GM11168 (cell line): ENCODE measurements at regions not wholly inside any gene's neighbourhood (a gene's known extent, or its start where the extent isn't known, plus 50 kb on each side); places are given as distances from the start of the nearest gene placed in this dataset.
"Not testable (repeated sequence)": the region's sequence is repeated elsewhere in the genome, so short reads cannot be mapped to it uniquely, and the experiment has no call there.

Experiments
- in situ Hi-C: fragments of 300-500 bp; cut with MboI; formaldehyde crosslinking; loops from one replicate; pipeline ENCODE4 v1.12.0; 2022; ENCODE audit warnings: low sequenced_read_pairs; ENCODE audit not compliant: unreplicated experiment

DNA sequence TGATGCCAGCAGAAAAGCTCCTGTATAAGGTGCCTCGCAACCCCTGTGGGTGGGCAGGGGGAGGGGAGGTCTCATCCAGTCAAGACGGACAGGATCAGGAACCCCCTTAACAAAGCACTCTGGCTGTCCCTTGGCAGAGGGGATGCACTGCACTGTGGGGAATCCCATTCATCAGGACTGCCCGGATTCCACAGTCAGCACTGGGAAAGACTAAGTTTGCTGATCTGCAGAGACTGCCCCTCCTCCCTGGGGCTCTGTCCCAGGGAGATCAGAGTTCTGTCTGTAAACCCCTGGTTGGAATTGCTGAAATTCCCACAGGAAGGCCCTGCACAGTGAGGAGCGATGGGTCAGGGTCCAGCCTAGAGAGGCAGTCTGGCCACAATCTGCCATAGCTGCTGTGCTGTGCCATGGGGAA is 149.5 kb upstream of the RBBP8 start:
- in situ Hi-C loops, result no loop called here

- in situ Hi-C loops, result no loop called here
Measured at GRCh38 chr18:22789052-22789451, 144.1 kb upstream of the RBBP8 start.

GRCh38 chr18:22789600-22789999 is 143.5 kb upstream of the RBBP8 start:
- in situ Hi-C loops, result no loop called here

GRCh38 chr18:22790545-22791309 is 142.4 kb upstream of the RBBP8 start:
- in situ Hi-C loops, result no loop called here

DNA sequence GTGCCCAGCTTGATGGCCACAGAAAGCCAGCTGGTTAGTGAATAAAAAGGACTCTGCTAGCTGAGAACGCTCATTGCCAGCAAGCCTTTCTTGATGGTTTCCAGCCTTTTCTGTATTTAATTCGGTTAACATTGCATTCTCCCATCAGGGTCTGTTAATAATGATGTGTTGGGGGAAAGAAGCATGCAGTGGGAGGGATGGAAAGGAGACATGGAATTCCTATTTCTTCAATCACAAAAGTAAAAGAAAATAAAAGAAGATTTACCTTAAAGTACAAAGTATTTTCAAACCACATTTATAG is 141.9 kb upstream of the RBBP8 start:
- in situ Hi-C loops, result no loop called here

- in situ Hi-C loops, result no loop called here
Measured at GRCh38 chr18:22796113-22796512, 137.0 kb upstream of the RBBP8 start.

GRCh38 chr18:22800551-22800951 is 132.6 kb upstream of the RBBP8 start:
- in situ Hi-C loops, result loop anchor here (25.0 kb wide), 1 partner anchor 587 kb away; no protein-coding TSS in a partner anchor

DNA sequence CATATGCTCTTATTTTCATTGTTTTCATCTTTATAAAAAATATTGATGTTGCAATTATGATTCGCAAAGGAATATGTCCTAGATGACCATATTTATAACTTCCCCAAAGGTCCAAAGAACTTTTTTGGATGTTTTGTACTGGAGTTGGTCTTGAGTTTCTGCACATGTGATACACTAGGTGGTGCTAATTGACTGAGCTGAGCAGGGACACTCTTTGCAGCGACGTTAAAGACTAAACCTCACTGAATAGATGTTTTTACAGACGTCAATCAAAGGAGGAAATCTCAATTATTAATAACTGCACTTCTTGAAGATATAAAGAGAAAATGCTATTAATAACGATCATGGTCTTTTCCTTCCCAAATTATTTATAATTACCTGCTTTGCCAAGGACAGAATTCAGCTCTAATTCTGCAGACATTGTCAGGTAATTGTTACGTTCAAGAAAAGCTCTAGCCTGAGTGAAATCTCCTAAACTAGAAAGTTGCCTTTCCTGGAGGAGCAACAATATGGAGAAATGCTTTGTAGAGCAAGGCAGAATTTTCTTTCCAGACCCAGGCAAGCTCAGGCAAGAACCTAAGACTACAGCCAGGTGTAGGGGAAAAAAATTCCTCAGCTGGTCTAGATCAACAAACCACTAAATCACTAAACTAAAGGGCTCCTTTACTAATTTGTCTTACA is 119.3 kb upstream of the RBBP8 start:
- in situ Hi-C loops, result loop anchor here (10.0 to 25.0 kb wide), 2 partner anchors 161 to 574 kb away; no protein-coding TSS in a partner anchor

DNA sequence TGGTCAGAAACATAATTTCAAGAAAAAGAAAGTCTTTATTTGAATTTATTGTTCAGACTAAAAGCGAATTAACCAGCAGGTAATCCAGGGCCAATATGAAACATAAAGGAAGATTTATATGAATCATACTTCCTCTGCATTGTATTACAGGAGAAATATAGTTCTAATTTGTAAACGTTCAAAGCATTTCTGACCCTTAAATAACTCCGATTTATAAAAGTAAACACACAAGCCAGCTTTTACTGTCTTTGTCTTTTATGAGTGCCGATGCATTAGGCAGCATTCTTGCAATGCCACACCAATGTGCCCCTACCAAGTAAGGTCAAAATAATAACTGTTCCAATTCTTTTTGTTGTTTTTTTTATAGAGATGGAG is 118.8 kb upstream of the RBBP8 start:
- in situ Hi-C loops, result loop anchor here (10.0 to 25.0 kb wide), 2 partner anchors 160 to 573 kb away; no protein-coding TSS in a partner anchor

DNA sequence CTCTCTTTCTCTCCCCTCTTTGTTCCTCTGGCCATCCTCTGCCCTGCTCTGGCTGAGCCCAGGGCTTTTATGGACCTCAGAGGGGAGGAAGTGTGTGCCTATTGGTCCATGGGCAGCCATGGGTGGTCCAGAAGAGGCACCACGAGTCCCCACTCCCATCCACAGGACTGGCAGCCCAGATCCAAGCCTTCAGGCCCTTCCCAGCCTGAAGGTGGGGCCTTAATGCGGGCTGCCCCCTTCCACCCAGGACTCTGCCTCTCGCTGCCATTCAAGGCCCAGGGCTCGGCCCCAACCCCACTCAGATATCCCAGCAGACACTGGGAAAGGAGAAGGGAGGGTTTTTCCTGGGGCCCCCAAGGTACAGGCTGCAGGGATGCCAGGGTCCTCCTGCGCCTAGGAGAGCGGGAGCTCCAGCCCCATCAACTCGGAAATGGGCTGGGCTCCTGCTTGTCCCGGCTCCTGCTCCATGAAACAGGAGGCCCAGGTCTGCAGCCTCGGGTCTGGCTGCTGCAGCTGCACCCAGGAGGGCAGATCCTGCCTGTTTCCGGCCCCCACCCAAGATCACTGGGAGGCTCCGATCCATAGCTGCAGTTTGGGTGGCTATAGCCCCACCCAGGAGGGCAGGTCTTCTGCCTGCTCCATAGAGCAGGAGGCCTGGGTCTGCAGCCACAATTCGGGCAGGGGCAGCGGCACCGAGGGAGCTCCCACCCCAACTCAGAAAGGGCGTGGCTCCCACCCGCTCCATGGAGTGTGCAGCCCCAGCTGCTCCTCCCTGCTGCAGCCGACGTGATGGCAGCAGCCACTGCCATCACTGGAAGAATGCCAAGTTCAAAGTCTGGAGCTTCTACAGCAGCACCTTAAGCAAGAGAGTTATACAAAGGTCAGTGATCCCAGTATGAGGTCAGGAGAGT is 116.6 kb upstream of the RBBP8 start:
- in situ Hi-C loops, result loop anchor here (10.0 to 25.0 kb wide), 2 partner anchors 158 to 571 kb away; no protein-coding TSS in a partner anchor

GRCh38 chr18:22817844-22818243 is 115.3 kb upstream of the RBBP8 start:
- in situ Hi-C loops, result loop anchor here (10.0 to 25.0 kb wide), 2 partner anchors 157 to 569 kb away; no protein-coding TSS in a partner anchor

- in situ Hi-C loops, result loop anchor here (25.0 kb wide), 1 partner anchor 565 kb away; no protein-coding TSS in a partner anchor
Measured at GRCh38 chr18:22822024-22822423, 111.1 kb upstream of the RBBP8 start.

DNA sequence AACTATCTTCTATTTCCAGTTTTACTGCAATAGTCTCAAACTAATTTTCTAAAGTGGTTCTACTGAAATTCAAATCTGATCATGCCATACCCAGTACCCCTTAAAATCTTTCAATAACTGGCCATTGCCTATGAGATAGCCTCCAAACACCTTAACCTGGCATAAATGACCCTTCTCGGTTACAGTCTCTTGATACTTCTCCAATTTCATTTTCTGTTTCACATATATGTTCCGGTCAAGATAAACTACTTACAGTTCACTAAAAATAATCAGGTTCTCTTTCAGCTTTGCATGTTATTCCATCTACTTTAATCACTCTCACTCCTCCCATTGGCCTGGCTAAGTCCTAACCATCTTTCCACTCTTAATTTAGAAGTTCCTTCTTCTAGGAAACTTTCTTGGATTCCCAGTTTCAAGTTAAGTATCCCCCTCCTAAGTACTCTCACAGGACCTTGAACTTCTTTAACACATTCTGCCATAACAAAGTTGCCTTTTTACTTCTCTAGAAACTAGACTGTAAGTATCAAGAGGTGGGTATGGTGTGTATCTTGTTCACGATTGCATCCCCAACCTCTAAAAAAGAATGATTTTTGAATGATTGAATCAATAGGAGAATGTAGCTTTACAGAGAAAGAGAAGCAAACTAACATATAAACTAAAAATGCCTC is 110.2 kb upstream of the RBBP8 start:
- in situ Hi-C loops, result loop anchor here (25.0 kb wide), 1 partner anchor 564 kb away; no protein-coding TSS in a partner anchor

DNA sequence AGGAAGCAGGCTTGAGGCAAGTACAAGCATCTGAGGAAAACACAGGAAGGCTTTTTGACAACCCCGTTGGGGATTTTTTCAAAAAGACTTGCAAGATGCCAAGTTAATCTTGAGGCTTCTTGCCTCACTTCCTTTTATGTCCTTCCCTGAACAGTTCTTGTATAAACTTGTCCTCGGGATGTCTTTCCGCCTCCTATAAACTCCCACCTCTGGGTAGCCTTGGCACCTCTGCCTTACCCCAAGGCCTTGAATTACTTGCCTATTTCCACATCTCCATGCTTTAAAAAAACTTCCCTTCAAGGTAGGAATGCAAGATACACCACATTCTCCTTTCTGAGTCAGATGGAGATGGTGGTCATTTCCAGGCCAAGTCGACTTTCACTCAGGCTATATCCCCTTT is 106.4 kb upstream of the RBBP8 start:
- in situ Hi-C loops, result no loop called here

DNA sequence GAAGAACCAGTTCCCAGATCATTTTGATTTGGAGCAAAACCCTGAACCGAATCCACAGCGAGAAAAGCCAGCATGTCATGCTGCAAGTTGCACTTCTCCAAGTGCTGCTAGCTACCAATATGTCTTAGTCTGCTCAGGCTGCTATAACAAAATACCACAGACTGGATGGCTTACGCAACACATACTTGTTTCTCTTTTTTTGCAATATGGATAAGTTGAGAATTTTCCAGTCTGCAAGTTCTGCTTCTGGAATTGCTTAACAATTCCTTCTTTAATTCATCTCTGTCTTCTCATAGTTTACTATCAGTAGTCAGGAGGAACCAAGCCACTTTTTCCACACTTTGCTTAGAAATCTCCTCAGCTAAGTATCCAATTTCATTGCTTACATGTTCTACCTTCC is 105.9 kb upstream of the RBBP8 start:
- in situ Hi-C loops, result no loop called here

- in situ Hi-C loops, result no loop called here
Measured at GRCh38 chr18:22827741-22828140, 105.4 kb upstream of the RBBP8 start.

- in situ Hi-C loops, result no loop called here
Measured at GRCh38 chr18:22828171-22828570, 105.0 kb upstream of the RBBP8 start.

DNA sequence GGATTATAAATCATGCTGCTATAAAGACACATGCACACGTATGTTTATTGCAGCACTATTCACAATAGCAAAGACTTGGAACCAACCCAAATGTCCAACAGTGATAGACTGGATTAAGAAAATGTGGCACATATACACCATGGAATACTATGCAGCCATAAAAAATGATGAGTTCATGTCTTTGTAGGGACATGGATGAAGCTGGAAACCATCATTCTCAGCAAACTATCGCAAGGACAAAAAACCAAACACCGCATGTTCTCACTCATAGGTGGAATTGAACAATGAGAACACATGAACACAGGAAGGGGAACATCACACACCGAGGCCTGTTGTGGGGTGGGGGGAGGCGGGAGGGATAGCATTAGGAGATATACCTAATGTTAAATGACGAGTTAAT is 104.5 kb upstream of the RBBP8 start:
- in situ Hi-C loops, result not testable (repeated sequence)

- in situ Hi-C loops, result no loop called here
Measured at GRCh38 chr18:22829781-22830180, 103.3 kb upstream of the RBBP8 start.

DNA sequence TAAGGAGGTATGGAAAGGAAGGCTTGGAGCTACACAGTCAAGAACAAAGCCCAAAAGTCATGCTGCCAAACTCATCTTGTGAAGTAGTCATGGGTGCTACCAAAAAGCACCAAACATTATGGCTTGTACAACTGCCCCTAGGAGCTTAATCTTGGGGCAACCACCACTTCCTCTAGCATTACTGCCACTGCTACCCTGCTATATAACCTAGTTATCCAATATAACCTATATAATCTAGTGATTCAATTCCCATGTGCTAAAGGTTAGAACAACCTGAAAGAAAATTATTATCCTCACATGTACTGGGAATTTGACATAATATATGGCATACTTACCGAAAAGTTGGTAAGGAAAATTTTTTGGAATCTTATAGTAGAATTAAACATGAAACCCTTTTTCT is 102.6 kb upstream of the RBBP8 start:
- in situ Hi-C loops, result no loop called here
